ENCODE measurements at regions not wholly inside any gene's neighbourhood (a gene's known extent, or its start where the extent isn't known, plus 50 kb on each side); places are given as distances from the start of the nearest gene placed in this dataset.

DNA sequence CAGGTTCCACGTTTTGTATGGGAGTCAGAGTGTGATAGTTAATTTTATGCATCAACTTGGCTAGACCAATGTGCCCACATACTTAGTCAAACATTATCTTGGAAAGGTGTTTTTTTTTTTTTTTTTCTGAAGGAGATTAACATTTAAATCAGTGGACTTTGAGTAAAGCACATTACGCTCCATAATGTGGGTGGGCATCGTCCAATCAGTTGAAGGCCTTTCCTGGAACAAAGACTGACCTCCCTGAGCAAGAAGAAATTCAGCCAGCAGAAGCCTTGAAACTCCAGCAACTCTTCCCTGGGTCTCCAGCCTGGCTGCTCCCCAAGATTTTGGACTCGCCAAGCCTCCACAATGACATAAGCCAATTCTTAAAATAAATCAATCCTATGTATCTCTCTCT, 711.4 kb downstream of the MTRR start:
- DNase-seq, result no peak

GRCh38 chr5:8581047-8581446, 712.1 kb downstream of the MTRR start:
- DNase-seq, result no peak

DNA sequence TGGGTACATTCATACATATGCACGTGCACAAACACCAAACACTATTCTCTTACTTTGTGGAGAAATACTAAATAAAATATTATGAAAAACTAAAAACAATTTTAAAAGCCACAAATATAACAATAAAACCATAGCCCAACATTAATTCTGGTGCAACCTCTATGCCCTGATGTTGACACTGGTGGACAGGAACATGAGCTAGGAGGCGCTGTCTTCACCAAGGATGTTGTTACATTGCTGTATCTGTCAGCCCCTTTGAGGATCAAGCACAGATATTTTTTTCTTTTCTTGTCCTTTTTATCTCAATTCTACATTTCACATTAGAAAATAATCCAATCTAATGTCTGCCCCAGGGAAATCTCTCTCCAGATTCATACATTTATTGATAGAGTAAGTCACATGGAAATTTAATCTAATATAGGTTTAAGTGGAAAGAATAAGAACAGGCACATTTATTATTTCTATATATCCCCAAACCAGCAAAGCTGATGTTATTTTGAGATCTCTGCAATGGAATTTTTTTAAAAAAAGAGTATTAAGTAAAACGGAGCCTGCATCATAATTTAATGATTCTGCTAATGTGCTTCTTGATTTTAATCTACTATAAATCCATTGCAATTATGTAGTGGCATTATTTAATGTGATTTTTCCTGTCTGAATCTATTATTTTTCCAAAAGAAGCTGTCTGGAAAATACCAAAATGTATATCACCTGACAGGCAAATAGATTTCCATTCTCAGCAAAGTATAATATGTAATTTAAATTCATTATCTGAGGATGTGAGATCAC, 716.5 kb downstream of the MTRR start:
- no peak for DNase-seq

DNA sequence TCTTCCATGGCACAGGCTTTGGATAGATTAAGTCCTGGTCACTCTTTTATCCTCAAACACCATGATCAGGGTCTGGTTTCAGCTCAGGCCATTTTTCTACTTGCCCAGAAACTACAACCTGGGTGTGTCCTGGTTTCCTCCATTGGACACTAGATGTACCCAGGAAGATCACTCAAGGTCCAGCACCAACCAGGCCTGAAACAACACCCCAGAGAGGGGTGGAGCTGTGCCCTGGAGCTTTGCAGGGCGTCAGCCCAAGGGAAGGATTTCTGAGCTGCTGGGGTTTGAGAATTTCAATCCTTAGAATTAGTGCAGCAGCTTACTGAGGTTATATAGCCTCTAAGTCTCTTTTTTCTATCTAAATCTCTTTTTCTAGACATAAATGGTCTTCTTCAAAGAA, 722.0 kb downstream of the MTRR start:
- DNase-seq, result no peak

DNA sequence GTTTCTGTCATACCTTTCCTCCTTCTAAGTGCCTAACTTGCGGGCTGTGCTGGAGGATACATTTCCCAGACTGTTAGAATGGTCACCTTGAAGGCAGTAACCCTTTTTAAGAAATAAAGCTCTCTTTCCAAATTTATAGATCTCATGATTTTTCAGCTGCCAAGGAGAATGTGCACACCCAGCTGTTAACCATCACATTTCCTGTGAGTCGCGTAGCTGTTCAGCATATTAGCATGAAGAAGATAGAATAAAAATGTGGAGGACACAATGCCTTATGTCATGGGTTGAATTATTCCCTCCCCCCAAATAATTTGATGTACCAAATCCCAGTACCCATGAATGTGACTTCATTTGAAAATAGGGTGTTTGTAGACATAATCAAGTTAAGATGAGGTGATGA, 729.4 kb downstream of the MTRR start:
- DNase-seq, result no peak

DNA sequence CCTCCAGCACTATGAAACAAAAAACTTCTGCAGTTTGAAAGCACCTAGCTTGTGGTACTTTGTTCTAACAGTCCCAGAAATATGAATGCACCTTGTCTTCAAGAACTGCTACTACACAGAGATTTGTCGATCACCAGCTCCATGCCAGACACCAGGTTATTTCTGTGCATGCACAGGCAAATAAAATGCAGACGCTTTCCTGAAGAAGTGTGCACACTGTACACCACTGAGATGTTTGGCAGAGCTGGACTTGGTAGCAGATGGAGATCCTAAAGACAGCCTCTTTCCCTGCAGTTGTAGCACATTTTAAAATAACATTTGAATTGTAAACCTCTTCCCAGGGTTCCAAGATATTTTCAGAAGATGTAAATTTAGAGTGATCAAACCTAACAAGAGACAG, 730.0 kb downstream of the MTRR start:
- no peak for DNase-seq

DNA sequence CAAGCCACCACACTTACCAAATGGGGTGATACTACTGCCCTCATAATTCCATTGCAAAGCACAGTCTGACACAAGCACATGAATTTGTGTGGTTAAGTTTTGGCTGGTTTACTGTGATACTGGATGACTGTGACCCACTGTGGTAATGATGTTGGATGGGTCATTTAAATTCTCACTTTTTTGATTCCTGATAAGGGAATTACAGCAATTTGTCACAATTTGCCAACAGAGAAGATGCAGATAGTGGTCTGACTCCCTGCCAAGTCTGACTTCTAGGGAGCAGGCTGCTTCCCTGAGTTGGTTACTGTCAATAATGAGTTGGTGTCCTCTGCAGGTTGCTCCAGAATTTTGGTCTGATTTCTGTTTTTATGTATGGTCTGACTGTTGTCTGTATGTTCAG, 731.9 kb downstream of the MTRR start:
- no peak for DNase-seq

DNA sequence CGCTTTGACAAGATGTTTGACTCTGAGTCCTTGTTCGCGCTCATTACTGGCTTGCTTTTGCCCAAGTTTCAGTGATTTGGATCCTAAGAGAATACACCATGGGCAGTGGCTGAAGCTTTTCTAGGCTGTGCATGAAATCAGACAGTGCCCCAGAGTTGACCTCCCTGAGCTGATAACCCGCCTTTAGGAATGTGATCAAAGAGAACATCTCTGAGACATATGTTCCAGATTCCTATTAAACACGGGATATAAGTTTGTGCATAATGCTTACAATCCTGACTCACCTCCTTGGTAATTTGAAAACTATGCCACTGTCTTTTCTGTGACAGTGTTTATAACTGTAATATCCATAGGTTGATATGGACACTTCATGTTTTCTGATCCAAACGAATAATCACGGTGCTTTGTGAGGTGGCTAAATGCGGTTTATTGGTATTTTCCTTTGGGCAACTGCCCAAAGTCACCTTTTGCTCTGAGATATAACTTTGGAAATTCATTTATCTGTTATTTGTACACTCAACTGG, 732.9 kb downstream of the MTRR start:
- no peak for DNase-seq

DNA sequence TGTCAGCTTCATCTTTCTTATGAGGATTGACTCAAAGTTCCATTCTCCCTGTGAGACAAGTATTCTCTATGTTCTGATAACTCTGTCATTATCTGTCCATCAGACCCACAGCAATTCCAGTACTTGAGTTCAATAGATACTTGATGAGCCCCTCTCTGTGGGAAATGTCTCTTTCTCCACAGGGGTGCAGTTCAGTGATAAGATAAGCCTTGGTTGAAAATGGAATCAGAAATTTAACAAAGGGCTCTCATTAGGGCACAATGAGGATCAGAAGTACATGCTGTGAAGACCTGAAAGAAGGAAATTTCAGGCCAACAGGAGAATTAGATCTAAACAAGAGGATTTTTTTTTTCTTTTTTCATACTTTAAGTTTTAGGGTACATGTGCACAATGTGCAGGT, 737.3 kb downstream of the MTRR start:
- no peak for DNase-seq

GRCh38 chr5:8611067-8611466, 742.1 kb downstream of the MTRR start:
- DNase-seq, result no peak

DNA sequence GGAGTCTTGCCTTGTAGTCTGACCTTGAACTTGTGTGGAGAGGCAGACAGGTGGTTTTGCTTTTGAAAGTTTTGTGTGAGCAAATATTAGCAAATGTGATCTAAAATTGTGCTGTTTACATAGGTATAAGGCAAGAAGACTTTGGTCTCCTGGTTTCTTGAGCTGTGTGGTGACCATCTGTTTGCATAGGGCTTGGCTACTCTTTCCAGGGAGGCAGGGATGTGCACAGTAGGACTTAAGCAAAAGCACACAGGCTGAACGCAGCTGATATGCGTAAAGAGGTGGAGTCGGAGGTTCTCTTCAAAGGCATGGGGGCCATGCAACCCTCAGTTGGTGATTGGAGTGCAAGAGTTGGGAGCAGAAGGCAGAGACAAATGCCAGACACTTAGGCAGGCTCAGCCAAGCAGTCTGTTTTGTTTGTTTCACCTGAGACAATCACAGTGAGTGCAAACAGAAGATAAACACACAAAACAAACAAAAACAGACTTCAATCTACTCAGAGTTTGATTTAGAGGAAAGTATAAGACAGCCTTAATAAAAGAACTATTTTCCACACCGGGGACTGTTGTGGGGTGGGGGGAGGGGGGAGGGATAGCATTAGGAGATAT, 744.2 kb downstream of the MTRR start:
- DNase-seq, result no peak

DNA sequence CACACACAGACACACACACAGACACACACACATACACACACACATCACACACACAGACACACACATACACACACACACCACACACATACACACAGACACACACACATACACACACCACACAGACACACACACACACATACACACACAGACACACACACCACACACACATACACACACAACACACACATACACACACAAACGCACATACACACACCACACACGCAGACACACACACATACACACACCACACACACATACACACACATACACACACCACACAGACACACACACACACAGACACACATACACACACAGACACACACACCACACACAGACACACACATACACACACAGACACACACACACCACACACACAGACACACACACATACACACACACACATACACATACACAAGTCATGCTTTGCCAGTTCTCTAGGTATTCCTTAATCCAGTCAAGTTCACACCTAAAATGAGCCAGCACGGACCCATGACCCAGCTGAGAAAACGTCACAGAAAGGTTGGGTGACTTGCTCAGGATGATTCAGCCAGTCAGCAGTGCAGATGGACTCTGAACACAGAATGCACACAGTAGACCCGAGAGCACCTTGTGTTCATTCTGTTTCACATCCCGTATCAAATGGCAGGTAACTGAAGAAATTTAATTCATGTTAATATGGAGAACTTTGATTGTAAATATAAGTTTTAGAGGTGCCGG, 746.4 kb downstream of the MTRR start:
- no peak for DNase-seq

- DNase-seq, result no peak
Measured at GRCh38 chr5:8628521-8628920, 759.6 kb downstream of the MTRR start.

DNA sequence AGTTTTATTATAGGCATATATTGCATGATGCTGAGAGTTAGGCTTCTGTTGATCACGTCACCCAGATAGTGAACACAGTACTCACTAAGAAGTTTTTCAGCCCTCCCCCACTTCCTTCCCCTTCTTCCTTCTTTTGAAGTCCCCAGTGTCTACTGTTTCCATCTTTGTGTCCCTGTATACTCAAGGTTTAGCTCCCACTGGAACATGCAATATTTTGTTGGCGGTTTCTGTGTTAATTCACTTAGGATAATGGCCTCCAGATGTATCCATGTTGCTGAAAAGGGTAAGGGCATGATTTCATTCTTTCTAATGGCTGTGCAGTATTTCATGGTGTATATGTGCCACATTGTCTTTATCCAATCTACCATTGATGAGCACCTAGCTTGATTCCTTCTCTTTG, 764.3 kb downstream of the MTRR start:
- no peak for DNase-seq

DNA sequence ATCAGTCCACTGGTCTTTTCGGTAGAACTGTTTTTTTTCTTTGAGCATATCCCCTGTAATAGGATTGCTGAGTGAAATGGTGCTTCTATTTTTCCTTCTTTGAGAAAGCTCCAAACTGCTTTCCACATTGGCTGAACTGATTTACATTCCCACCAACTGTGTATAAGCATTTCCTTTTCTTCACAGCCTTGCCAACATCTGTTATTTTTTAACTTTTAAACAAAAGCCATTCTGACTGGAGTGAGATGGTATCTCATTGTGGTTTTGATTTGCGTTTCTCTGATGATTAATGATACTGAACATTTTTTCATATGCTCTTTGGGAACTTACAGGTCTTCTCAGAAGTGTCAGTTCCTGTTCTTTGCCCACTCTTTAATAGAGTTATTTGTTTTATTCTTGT, 764.7 kb downstream of the MTRR start:
- DNase-seq, result no peak

GRCh38 chr5:8634219-8634618, 765.3 kb downstream of the MTRR start:
- DNase-seq, result no peak

GRCh38 chr5:8641786-8642505, 773.0 kb downstream of the MTRR start:
- no peak for DNase-seq

GRCh38 chr5:8644377-8644776, 775.4 kb downstream of the MTRR start:
- no peak for DNase-seq

- DNase-seq, result no peak
Measured at GRCh38 chr5:8647111-8647510, 778.2 kb downstream of the MTRR start.

- DNase-seq, result no peak
Measured at GRCh38 chr5:8650186-8650585, 781.2 kb downstream of the MTRR start.

DNA sequence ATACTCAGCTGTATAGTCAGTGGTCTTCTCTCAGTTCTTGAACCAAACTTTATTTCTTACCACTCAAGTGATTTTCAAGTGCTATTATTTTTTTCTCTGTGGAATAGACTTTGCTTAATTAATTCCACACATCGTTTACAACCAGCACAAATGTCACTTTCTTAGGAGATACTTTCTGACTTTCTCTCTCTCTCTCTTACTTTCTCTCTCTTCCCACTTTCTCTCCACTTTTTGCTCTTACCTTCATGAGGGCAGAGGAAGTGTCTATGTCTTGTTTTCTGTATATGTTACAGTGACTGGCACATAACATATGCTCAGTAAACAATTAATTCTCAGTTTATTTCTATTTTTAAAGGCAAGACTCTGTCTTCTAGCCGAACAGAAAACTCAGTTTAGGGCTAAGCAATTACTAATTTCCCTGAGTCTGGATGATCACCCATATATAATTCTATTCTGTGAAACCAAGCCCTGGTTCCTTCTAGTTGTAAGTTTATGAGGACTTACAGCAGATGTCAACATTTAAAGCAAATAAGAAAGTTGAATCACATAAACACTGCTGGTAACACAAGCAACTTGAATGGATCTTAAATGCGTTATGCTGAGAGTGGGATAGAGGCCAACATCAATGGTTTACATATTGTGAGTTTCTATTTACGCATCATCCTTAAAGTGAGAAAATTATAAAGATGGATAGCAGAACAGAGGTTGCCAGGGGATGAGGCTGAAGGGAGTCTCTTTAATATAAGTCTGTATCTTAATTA, 791.4 kb downstream of the MTRR start:
- DNase-seq, result no peak

GRCh38 chr5:8663374-8663773, 794.4 kb downstream of the MTRR start:
- no peak for DNase-seq

GRCh38 chr5:8675182-8675581, 806.2 kb downstream of the MTRR start:
- DNase-seq, result no peak
